IMR-90 (cell line): ENCODE measurements at regions not wholly inside any gene's neighbourhood (a gene's known extent, or its start where the extent isn't known, plus 50 kb on each side); places are given as distances from the start of the nearest gene placed in this dataset.
A peak's percentile ranks its signal among the peaks of the same experiment; 100 is the strongest.

Source experiments
- ATAC-seq: fragments of 200-7000 bp; cut with Tn5 transposase; 2 replicates; pipeline ENCODE4 v1.9.1; 2020; ENCODE audit warnings: low read depth, mild to moderate bottlenecking, moderate library complexity
- BruUV-seq: library from RNA; stranded (reverse); fragments of 400-500 nt; replicated peaks from 2 replicates; lab custom pipeline; 2021; lab: Mats Ljungman, UMichigan
- CTCF ChIA-PET: fragments of 300-600 bp; formaldehyde crosslinking; extraction: SDS; loops from one replicate; lab custom pipeline; 2021; ENCODE audit warnings: antibody characterized with exemption; lab: Yijun Ruan, JAX
- POLR2A ChIA-PET: fragments of 300-600 bp; sonication (Branson Sonifier 250); formaldehyde crosslinking; loops from one replicate; lab custom pipeline; 2022; ENCODE audit warnings: antibody characterized with exemption; ENCODE audit not compliant: unreplicated experiment; lab: Charles Lee
- DNase-seq: peaks from one replicate; pipeline ENCODE4 v3.0.0; 2013
- H2AFZ ChIP-seq: replicated peaks from 2 replicates; pipeline ENCODE3; 2013; ENCODE audit warnings: low read length, mild to moderate bottlenecking; ENCODE audit not compliant: poor library complexity
- H2AK5ac ChIP-seq: 2 replicates; pipeline ENCODE4 v1.6.1; 2013; ENCODE audit warnings: low read depth, low read length, inconsistent platforms
- H2AK9ac ChIP-seq: replicated peaks from 2 replicates; pipeline ENCODE3; 2013; ENCODE audit warnings: mild to moderate bottlenecking, low read depth, low read length, moderate library complexity; ENCODE audit not compliant: poor library complexity
- H2BK120ac ChIP-seq: 2 replicates; pipeline ENCODE4 v1.6.1; 2013; ENCODE audit warnings: low read depth, low read length, inconsistent platforms
- H2BK15ac ChIP-seq: 3 replicates; pipeline ENCODE4 v1.6.1; 2013; ENCODE audit warnings: low read depth, low read length, inconsistent platforms
- H2BK20ac ChIP-seq: 2 replicates; pipeline ENCODE4 v1.6.1; 2013; ENCODE audit warnings: low read depth, mild to moderate bottlenecking, inconsistent platforms, low read length, moderate library complexity
- H2BK5ac ChIP-seq: 2 replicates; pipeline ENCODE4 v1.6.1; 2013; ENCODE audit warnings: mild to moderate bottlenecking, low read depth, low read length, inconsistent platforms; ENCODE audit not compliant: poor library complexity, severe bottlenecking
- H3K14ac ChIP-seq: replicated peaks from 2 replicates; pipeline ENCODE4 v1.6.1; 2013; ENCODE audit warnings: low read depth, low read length, inconsistent platforms
- H3K18ac ChIP-seq: 2 replicates; pipeline ENCODE4 v1.6.1; 2013; ENCODE audit warnings: low read depth, low read length, control low read depth
- H3K23ac ChIP-seq: 2 replicates; pipeline ENCODE4 v1.6.1; 2013; ENCODE audit warnings: low read depth, low read length, inconsistent platforms
- H3K27ac ChIP-seq: 2 replicates; pipeline ENCODE4 v1.5.1; 2013; ENCODE audit warnings: mild to moderate bottlenecking, control low read depth, low read length; ENCODE audit not compliant: insufficient read depth
- H3K27me3 ChIP-seq: 2 replicates; pipeline ENCODE4 v1.6.1; 2013; ENCODE audit warnings: low read length; ENCODE audit not compliant: control insufficient read depth, insufficient read depth
- H3K36me3 ChIP-seq: 2 replicates; pipeline ENCODE4 v1.6.1; 2013; ENCODE audit warnings: low read length, mixed read lengths; ENCODE audit not compliant: control insufficient read depth, insufficient read depth
- H3K4ac ChIP-seq: 2 replicates; pipeline ENCODE4 v1.6.1; 2013; ENCODE audit warnings: low read depth, low read length, inconsistent platforms
- H3K4me1 ChIP-seq: 2 replicates; pipeline ENCODE4 v1.6.1; 2013; ENCODE audit warnings: low read length, mixed read lengths; ENCODE audit not compliant: control insufficient read depth, insufficient read depth
- H3K4me2 ChIP-seq: 2 replicates; pipeline ENCODE4 v1.6.1; 2013; ENCODE audit warnings: low read depth, mild to moderate bottlenecking, control low read depth, low read length, moderate library complexity
- H3K4me3 ChIP-seq: 2 replicates; pipeline ENCODE4 v1.5.1; 2013; ENCODE audit warnings: low read depth, mild to moderate bottlenecking, control low read depth, low read length, moderate library complexity; ENCODE audit not compliant: insufficient read depth
- H3K56ac ChIP-seq: 2 replicates; pipeline ENCODE4 v1.6.1; 2013; ENCODE audit warnings: low read length, inconsistent platforms; ENCODE audit not compliant: insufficient read depth; ENCODE audit errors: extremely low read depth
- H3K79me1 ChIP-seq, 2 experiments: 2 replicates each; pipeline ENCODE4 v1.6.1; 2013; ENCODE audit warnings: low read length in 2 of 2, inconsistent platforms in 1 of 2, low read depth in 1 of 2
- H3K9ac ChIP-seq: 2 replicates; pipeline ENCODE4 v1.6.1; 2013; ENCODE audit warnings: low read depth, low read length, control low read depth
- H3K9me1 ChIP-seq: 2 replicates; pipeline ENCODE4 v1.6.1; 2013; ENCODE audit warnings: low read length, inconsistent platforms; ENCODE audit not compliant: insufficient read depth
- H3K9me3 ChIP-seq: 2 replicates; pipeline ENCODE4 v1.6.1; 2013; ENCODE audit warnings: low read length; ENCODE audit not compliant: control insufficient read depth, insufficient read depth
- H4K20me1 ChIP-seq: 2 replicates; pipeline ENCODE4 v1.6.1; 2013; ENCODE audit warnings: low read length, inconsistent platforms; ENCODE audit not compliant: insufficient read depth
- H4K5ac ChIP-seq: 2 replicates; pipeline ENCODE4 v1.6.1; 2013; ENCODE audit warnings: mild to moderate bottlenecking, low read depth, low read length, control low read depth
- H4K8ac ChIP-seq, 2 experiments: 2 replicates each; pipeline ENCODE4 v1.6.1; 2013; ENCODE audit warnings: low read depth in 2 of 2, low read length in 2 of 2, control low read depth in 1 of 2, inconsistent platforms in 1 of 2
- H4K91ac ChIP-seq: 2 replicates; pipeline ENCODE4 v1.6.1; 2013; ENCODE audit warnings: low read depth, low read length, inconsistent platforms; ENCODE audit not compliant: insufficient read depth
- BHLHE40 ChIP-seq: fragments of 150-350 bp; IDR thresholded peaks from 2 replicates; pipeline ENCODE4 v1.6.1; 2016; ENCODE audit warnings: mild to moderate bottlenecking, low read depth, low read length
- CEBPB ChIP-seq: IDR thresholded peaks from 2 replicates; pipeline ENCODE4 v1.6.1; 2012; ENCODE audit warnings: low read depth, low read length, improper control_type of control experiment
- CHD1 ChIP-seq: IDR thresholded peaks from 2 replicates; pipeline ENCODE4 v1.6.1; 2012; ENCODE audit warnings: low read depth, low read length, improper control_type of control experiment
- CTCF ChIP-seq: conservative IDR thresholded peaks from 2 replicates; pipeline ENCODE4 v1.5.1; 2012; ENCODE audit warnings: mild to moderate bottlenecking, low read depth, low read length, improper control_type of control experiment
- ELK1 ChIP-seq: fragments of 150-350 bp; IDR thresholded peaks from 2 replicates; pipeline ENCODE4 v1.6.1; 2016; ENCODE audit warnings: low read depth, mild to moderate bottlenecking, low read length, moderate library complexity, borderline replicate concordance
- FOS ChIP-seq: fragments of 150-350 bp; IDR thresholded peaks from 2 replicates; pipeline ENCODE4 v1.6.1; 2016; ENCODE audit warnings: low read depth, low read length
- MAFK ChIP-seq: IDR thresholded peaks from 2 replicates; pipeline ENCODE4 v1.6.1; 2012; ENCODE audit warnings: low read depth, low read length, improper control_type of control experiment
- MAZ ChIP-seq: IDR thresholded peaks from 2 replicates; pipeline ENCODE4 v1.6.1; 2012; ENCODE audit warnings: low read depth, mild to moderate bottlenecking, low read length, improper control_type of control experiment, moderate library complexity, borderline replicate concordance
- MXI1 ChIP-seq: IDR thresholded peaks from 2 replicates; pipeline ENCODE4 v1.6.1; 2012; ENCODE audit warnings: low read depth, mild to moderate bottlenecking, low read length, moderate library complexity, borderline replicate concordance
- NFE2L2 ChIP-seq: fragments of 150-350 bp; IDR thresholded peaks from 2 replicates; pipeline ENCODE4 v1.6.1; 2016; ENCODE audit warnings: low read depth, mild to moderate bottlenecking, low read length
- POLR2A ChIP-seq: IDR thresholded peaks from 2 replicates; pipeline ENCODE4 v1.6.1; 2012; ENCODE audit warnings: mild to moderate bottlenecking, low read depth, low read length
- RAD21 ChIP-seq: IDR thresholded peaks from 2 replicates; pipeline ENCODE4 v1.6.1; 2012; ENCODE audit warnings: low read length, improper control_type of control experiment
- RCOR1 ChIP-seq: IDR thresholded peaks from 2 replicates; pipeline ENCODE4 v1.6.1; 2012; ENCODE audit warnings: mild to moderate bottlenecking, low read length, improper control_type of control experiment; ENCODE audit not compliant: insufficient replicate concordance
- RFX5 ChIP-seq: IDR thresholded peaks from 2 replicates; pipeline ENCODE4 v1.8.0; 2012; ENCODE audit warnings: low read depth, mild to moderate bottlenecking, low read length, moderate library complexity
- SMC3 ChIP-seq: fragments of 150-350 bp; IDR thresholded peaks from 2 replicates; pipeline ENCODE4 v1.6.1; 2016; ENCODE audit warnings: low read depth, mild to moderate bottlenecking, antibody characterized with exemption, low read length, moderate library complexity
- USF2 ChIP-seq: fragments of 150-350 bp; IDR thresholded peaks from 2 replicates; pipeline ENCODE4 v1.6.1; 2017; ENCODE audit warnings: mild to moderate bottlenecking, antibody characterized with exemption, low read length, low read depth
- WGBS, 2 experiments: methylation state at CpG; one replicate each; pipeline versions ENCODE4 v1.1.5 to v1.1.7; 2013; ENCODE audit warnings: missing lambda C conversion rate in 2 of 2; ENCODE audit not compliant: insufficient read length in 1 of 2; ENCODE audit errors: extremely low coverage in 2 of 2; 5-methylcytosine and 5-hydroxymethylcytosine counted together
- dilution Hi-C: fragments of 300-500 bp; cut with HindIII; formaldehyde crosslinking; loops from one replicate; pipeline ENCODE4 v1.14.3; 2018; ENCODE audit warnings: low sequenced_read_pairs; ENCODE audit not compliant: unreplicated experiment
- in situ Hi-C: fragments of 300-500 bp; cut with MboI; formaldehyde crosslinking; loops from 3 replicates; pipeline ENCODE4 v1.14.3; 2019; ENCODE audit warnings: low sequenced_read_pairs, inconsistent platforms, mixed read lengths
- intact Hi-C: fragments of 100-400 bp; cut with micrococcal nuclease; formaldehyde crosslinking; loops from 2 replicates; pipeline ENCODE4 v1.10.0; 2022

- BruUV-seq = no TSS peak
- H2AK9ac ChIP-seq = peak overlapping the region; percentile 72
- H2AK5ac ChIP-seq = no peak overlapping the region
- H3K36me3 ChIP-seq = no peaks in the 10 kb centered on the region
- H3K4me2 ChIP-seq = no peak overlapping the region
- in situ Hi-C loops (no loop called here), dilution Hi-C loops (no loop called here), intact Hi-C loops (no loop called here)
- no peak overlapping the region for H3K27ac ChIP-seq
- no peaks in the 10 kb centered on the region for H3K79me1 ChIP-seq
- no peaks in the 10 kb centered on the region for H3K4me1 ChIP-seq
- H3K23ac ChIP-seq = no peak overlapping the region
- no peak overlapping the region for H2BK15ac ChIP-seq
- no peak overlapping the region for H3K18ac ChIP-seq
- no peak overlapping the region for H2BK20ac ChIP-seq
- no peak overlapping the region for H2BK120ac ChIP-seq
- no peak overlapping the region for H4K5ac ChIP-seq
- POLR2A ChIA-PET = no interaction called here
- peaks cover 43% of the 10 kb centered on the region for H3K27me3 ChIP-seq
- no peaks in the 10 kb centered on the region for H3K9me1 ChIP-seq
- TF ChIP-seq ELK1 (no peak), NFE2L2 (no peak), BHLHE40 (no peak), CTCF (no peak), CEBPB (no peak), USF2 (no peak), CHD1 (no peak), RAD21 (no peak), MAZ (no peak), RCOR1 (no peak), MAFK (no peak), FOS (no peak), MXI1 (no peak), POLR2A (no peak), RFX5 (no peak), SMC3 (no peak)
- CTCF ChIA-PET = no interaction called here
- H4K8ac ChIP-seq = no peak overlapping the region
- 26% methylated on average over 14 of the region's 20 CpGs; no CpG with 5 or more reads in 1 of the 2 experiments for WGBS, 2 experiments
- no peak overlapping the region for H4K91ac ChIP-seq
- no peaks in the 10 kb centered on the region for H3K9me3 ChIP-seq
- ATAC-seq = no peak
- no peaks in the 10 kb centered on the region for H4K20me1 ChIP-seq
- H2BK5ac ChIP-seq = no peak overlapping the region
- no peak overlapping the region for H3K4ac ChIP-seq
- H3K14ac ChIP-seq = no peak overlapping the region
- H3K56ac ChIP-seq = no peak overlapping the region
- H3K4me3 ChIP-seq = no peak overlapping the region
- no peak overlapping the region for H3K9ac ChIP-seq
- H2AFZ ChIP-seq = no peak overlapping the region
- no peak for DNase-seq
Observed at GRCh38 chr4:1563768-1564485, 120.2 kb downstream of the FAM53A start.
